GM21381 (cell line): ENCODE measurements at regions not wholly inside any gene's neighbourhood (a gene's known extent, or its start where the extent isn't known, plus 50 kb on each side); places are given as distances from the start of the nearest gene placed in this dataset.
"Not testable (repeated sequence)": the region's sequence is repeated elsewhere in the genome, so short reads cannot be mapped to it uniquely, and the experiment has no call there.

Source experiments
- ATAC-seq: cut with Tn5 transposase; IDR thresholded peaks from one replicate; pipeline ENCODE4 v1.9.1; 2021; ENCODE audit warnings: mild to moderate bottlenecking, moderate library complexity; ENCODE audit not compliant: unreplicated experiment

GRCh38 chr1:104636581-104636980 is 886.9 kb downstream of the AMY1C start:
- peak; percentile 69 for ATAC-seq

GRCh38 chr1:104646233-104646632 is 896.5 kb downstream of the AMY1C start:
- no peak for ATAC-seq

DNA sequence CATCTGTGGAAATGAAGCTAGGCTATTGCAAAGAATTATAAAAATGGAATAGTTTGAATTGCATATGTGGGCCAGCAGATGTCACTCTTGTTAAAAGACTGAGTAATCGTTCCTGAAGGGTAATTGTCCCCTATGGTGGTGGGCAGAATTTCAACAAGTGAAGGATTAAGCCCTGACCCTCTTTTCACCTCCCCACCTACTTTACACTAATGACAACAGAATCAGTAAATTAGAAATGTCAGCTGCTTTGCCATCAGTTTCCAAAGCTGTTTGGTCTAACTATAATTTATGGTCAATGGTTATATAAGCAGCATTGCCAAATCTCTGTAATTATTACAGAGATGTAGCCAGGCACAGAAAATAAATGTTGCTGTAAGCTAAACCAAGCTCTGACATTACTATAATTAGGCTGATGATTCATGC is 898.6 kb downstream of the AMY1C start:
- peak; percentile 72 for ATAC-seq

- ATAC-seq, result not testable (repeated sequence)
Measured at GRCh38 chr1:104664374-104664773, 914.7 kb downstream of the AMY1C start.

GRCh38 chr1:104665300-104665699 is 915.6 kb downstream of the AMY1C start:
- no peak for ATAC-seq

DNA sequence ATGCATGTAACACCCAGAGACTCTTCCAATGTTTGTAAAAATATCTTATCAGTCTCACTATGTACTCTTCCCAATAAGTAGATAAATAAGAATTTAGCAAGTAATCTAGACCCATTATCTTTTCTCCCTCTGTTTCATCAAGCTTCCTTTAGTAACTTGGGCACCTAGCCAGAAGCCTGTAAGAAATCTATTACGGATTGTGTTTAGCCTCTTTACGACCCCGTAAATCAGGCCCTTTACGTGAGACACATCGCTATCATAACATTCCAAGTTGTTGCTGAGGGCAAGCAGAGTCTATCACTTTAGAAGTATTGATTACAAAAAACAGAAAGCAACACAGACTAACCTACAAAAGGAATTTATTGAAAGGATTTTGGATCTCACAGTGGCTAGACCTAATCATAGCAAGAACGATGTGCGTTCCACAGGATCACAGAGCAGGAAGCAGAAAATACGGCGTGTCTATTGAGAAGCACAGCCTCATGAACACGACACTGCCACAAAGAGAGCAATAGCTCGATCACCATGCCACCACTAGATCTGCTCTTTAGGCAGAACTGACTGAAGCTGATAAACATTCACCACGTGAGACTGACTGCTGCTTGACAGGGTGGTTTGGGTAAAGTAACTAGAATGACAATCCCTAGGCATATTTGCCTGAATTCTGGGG is 922.1 kb downstream of the AMY1C start:
- ATAC-seq, result no peak

- ATAC-seq, result no peak
Measured at GRCh38 chr1:104699433-104699832, 949.7 kb downstream of the AMY1C start.

GRCh38 chr1:104702731-104703130 is 953.0 kb downstream of the AMY1C start:
- ATAC-seq, result no peak

- ATAC-seq, result no peak
Measured at GRCh38 chr1:104706631-104707147, 957.0 kb downstream of the AMY1C start.

GRCh38 chr1:104718752-104719151 is 969.1 kb downstream of the AMY1C start:
- ATAC-seq, result no peak

DNA sequence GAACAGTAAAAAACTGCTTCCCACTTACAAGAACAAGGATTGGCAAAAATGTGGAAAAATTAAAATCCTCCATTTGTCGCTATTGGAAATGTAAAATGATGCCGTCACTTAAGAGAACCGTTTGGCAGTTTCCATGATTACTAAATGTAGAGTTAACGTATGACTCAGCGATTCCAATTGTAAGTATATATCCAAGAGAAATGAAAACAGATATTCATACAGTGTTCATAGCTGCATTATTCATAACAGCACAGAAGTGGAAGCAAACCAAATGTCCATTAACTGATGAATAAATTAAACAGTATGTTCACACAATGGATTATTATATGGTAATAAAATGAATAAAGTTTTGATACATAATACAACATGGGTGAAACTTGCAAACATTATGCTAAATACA is 971.0 kb downstream of the AMY1C start:
- ATAC-seq, result no peak

DNA sequence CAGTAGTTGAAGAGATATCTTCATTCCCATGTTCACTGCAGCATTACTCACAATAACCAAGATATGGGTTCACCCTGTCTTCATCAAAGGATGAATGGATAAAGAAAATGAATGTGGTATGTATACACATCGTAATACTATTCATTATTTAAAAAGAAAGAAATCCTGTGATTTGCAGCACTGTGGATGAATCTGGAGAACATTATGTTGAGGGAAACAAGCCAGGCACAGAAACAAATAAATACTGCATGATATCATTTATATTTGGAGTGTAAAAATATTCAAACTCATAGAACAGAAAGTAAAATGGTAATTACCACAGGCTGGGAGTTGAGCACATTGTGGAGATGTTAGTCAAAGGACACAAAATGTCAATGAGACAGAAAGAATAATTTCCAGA is 977.2 kb downstream of the AMY1C start:
- ATAC-seq, result no peak

DNA sequence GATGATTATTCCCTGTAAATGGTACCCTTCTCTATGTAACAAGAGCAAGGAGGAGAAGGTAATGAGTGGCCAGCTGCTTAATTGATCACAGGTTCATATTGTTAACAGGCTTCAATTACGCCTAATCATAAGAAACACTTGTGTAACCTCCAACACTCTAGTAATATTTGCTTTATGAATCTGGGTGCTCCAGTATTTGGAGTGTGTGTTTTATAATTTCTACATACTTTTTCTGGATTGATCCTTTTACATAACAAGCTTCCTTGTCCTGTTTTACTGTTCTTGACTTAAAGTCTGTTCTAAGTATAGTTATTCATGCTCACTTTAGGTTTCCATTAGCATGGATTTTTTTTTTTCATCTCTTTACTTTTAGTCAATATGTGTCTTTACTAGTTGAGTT is 984.2 kb downstream of the AMY1C start:
- no peak for ATAC-seq

GRCh38 chr1:104745875-104746274 is 996.2 kb downstream of the AMY1C start:
- ATAC-seq, result no peak

DNA sequence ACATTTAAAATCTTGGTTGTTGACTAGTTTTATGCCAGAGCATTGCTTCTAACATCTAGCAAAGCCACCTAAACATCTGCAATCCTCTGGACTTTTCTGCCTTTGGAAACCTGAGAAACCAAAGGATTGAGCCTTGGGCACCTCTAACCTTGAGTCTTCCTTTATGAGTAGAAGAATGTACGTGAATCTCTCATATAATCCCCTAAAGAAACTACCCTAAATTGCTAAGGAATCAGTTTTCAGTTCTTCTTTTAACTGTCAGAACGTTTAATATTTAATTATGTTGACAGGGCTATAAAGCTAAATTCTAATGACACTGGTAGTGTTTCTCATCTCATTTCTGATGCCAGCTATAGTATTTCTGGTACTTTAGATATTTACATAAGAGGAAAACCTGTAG is 997.3 kb downstream of the AMY1C start:
- ATAC-seq, result peak; percentile 70

DNA sequence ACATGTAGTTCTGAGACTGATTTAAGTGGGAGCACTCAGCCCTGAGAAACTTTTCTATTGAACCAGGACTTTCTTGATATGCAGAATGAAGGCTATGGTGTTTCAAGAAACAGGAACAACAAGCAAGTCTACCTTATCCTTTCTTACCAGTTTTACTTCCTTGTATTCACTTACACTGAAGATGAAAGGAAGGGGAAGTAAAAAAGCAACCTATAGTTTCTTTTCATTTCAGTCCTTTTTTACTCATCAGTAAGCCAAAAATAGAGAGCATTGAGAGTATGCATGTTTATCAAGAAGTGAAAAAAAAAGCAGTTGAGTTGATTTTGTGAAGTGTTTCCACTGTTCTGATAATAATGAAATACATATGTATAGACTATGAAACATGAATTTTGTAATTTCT is 1010.3 kb downstream of the AMY1C start:
- ATAC-seq, result peak; percentile 94

GRCh38 chr1:104761961-104762570 is 1012.4 kb downstream of the AMY1C start:
- no peak for ATAC-seq

DNA sequence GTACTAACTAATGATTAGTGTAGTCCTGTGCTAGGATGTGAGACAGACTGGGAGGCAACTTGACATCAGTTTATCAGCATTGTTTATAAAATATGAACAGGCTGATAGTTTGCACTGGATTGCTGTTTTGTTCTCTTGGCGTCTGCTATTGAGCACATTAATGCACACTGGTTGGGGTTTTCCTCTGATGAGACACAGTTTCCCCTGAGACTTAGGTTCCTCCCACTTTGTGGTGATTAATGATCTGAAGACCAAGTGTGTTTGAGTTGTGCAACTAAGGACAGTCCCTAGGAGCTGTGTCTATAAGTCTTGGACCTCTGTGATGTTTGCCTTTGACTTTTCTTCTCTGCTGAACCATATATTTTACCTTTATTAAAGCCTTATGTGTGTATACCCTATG is 1015.4 kb downstream of the AMY1C start:
- peak; percentile 69 for ATAC-seq

DNA sequence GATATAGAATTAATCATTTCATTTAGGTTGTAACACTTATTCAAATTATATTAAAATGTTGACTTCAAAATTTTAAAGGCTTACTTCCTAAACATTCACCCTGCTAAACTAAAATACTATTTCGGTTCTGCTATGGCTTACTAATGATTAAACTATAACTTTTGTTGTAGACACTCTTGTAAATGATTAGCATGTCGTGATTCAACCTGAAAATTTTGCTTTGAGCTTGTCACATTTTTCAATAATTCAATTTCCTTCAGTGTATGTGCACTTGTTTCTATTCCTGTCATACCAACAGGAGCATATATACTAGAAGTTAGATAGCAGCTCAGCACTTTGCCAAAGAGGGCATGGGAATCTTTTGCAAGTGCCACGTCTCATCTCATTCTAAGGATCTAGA is 1018.8 kb downstream of the AMY1C start:
- ATAC-seq, result peak; percentile 70

DNA sequence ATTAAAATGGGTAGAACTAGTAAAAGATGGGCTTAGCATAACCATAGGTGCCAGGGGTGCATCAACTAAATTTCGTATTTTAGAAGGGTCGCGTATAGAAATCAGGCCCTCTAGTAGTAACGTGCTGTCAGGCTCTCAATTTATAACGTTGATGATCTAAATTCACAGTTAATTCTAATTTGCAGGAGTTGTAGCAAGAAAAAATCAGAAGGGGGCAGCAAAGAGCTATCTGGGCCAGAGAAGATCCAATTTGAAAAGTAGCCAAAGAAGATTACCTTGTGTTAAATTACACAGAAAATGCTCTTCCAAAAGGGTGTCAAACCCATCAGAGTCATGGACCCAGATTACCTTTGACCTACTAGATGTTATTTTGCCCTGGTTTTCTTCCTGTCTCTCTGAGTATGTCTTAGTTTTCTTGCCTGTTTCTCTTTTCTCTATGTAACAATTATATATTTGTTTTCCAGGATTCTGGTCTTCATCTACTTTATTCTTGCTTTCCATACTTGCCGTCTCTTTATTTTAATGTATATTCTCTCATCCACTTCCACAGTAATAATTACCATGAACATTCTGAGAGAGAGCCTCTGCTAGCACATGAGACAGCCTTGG is 1030.9 kb downstream of the AMY1C start:
- no peak for ATAC-seq

GRCh38 chr1:104785575-104786187 is 1036.0 kb downstream of the AMY1C start:
- no peak for ATAC-seq
